Brain microvascular endothelial cell (primary cell): ENCODE measurements at regions not wholly inside any gene's neighbourhood (a gene's known extent, or its start where the extent isn't known, plus 50 kb on each side); places are given as distances from the start of the nearest gene placed in this dataset.

Experiments
- DNase-seq: peaks from one replicate; pipeline ENCODE4 v3.0.0-alpha.2; 2020
- H3K27ac ChIP-seq: fragments of 250-450 bp; sonication (Bioruptor Pico); 2 replicates; pipeline ENCODE4 v1.5.1; 2020; ENCODE audit warnings: mild to moderate bottlenecking, moderate library complexity
- H3K27me3 ChIP-seq: fragments of 250-450 bp; sonication (Bioruptor Pico); replicated peaks from 2 replicates; pipeline ENCODE4 v1.5.1; 2020; ENCODE audit warnings: mild to moderate bottlenecking
- H3K36me3 ChIP-seq: fragments of 250-450 bp; sonication (Bioruptor Pico); replicated peaks from 2 replicates; pipeline ENCODE4 v1.5.1; 2020; ENCODE audit warnings: mild to moderate bottlenecking
- H3K4me3 ChIP-seq: 2 replicates; pipeline ENCODE4 v1.5.1; 2011; ENCODE audit warnings: low read depth, mild to moderate bottlenecking, control low read depth, low read length, moderate library complexity
- in situ Hi-C: cut with HindIII; loops from 2 replicates; pipeline ENCODE4 v1.10.0; 2017; ENCODE audit warnings: low sequenced_read_pairs, low pct_ligation_motif_present
- TF ChIP-seq, protein P1 (sequence below): IDR thresholded peaks from 2 replicates; pipeline ENCODE4 v1.5.1; 2011; ENCODE audit warnings: low read depth, mild to moderate bottlenecking, moderate library complexity, low read length, control low read depth, inconsistent platforms; ENCODE audit errors: missing control alignments

- in situ Hi-C loops = no loop called here
- TF ChIP-seq, protein P1, sequence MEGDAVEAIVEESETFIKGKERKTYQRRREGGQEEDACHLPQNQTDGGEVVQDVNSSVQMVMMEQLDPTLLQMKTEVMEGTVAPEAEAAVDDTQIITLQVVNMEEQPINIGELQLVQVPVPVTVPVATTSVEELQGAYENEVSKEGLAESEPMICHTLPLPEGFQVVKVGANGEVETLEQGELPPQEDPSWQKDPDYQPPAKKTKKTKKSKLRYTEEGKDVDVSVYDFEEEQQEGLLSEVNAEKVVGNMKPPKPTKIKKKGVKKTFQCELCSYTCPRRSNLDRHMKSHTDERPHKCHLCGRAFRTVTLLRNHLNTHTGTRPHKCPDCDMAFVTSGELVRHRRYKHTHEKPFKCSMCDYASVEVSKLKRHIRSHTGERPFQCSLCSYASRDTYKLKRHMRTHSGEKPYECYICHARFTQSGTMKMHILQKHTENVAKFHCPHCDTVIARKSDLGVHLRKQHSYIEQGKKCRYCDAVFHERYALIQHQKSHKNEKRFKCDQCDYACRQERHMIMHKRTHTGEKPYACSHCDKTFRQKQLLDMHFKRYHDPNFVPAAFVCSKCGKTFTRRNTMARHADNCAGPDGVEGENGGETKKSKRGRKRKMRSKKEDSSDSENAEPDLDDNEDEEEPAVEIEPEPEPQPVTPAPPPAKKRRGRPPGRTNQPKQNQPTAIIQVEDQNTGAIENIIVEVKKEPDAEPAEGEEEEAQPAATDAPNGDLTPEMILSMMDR = no peak
- no peaks in the 10 kb centered on the region for H3K27me3 ChIP-seq
- no peak overlapping the region for H3K27ac ChIP-seq
- H3K36me3 ChIP-seq = no peaks in the 10 kb centered on the region
- no peak for DNase-seq
- H3K4me3 ChIP-seq = no peak overlapping the region
These were observed 1061.6 kb upstream of the FANCL start for GRCh38 chr2:59302683-59303082.

- Histone ChIP-seq H3K27me3 (no peaks in the 10 kb centered on the region), H3K27ac (no peak overlapping the region), H3K4me3 (no peak overlapping the region), H3K36me3 (no peaks in the 10 kb centered on the region)
- TF ChIP-seq, protein P1 = peak; percentile 42
- peak; percentile 57 for DNase-seq
- in situ Hi-C loops = no loop called here
These were observed 1060.6 kb upstream of the FANCL start for GRCh38 chr2:59301466-59302402.

GRCh38 chr2:59297816-59298215, 1056.7 kb upstream of the FANCL start:
- TF ChIP-seq, protein P1 = no peak
- no peak overlapping the region for H3K4me3 ChIP-seq
- in situ Hi-C loops = no loop called here

DNA sequence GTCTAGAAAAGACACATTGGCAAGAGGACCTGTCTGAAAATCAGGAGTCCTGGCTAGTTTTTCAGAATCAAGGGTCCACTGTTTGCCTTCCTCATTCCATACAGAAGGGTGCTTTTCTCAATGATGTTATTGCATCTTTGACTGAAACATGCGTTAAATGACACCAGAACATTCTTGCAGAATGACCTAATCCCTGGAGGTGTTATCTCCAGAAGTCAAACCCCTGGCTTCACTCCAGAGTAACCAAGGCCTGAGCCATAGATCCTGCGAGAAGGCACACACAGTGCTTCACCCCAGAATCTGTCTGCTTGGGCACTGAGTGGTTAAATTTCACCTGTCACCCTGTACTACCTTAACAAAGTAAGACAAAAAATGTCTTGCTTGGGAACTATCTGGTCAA, 1055.2 kb upstream of the FANCL start:
- no peak overlapping the region for H3K27ac ChIP-seq
- TF ChIP-seq, protein P1 = no peak
- no peak overlapping the region for H3K4me3 ChIP-seq
- H3K36me3 ChIP-seq = no peaks in the 10 kb centered on the region
- H3K27me3 ChIP-seq = no peaks in the 10 kb centered on the region
- DNase-seq = peak; percentile 14
- in situ Hi-C loops = no loop called here

More at GRCh38 chr2:59297816-59298215, 1056.7 kb upstream of the FANCL start:
- Histone ChIP-seq H3K27ac (no peak overlapping the region), H3K27me3 (no peaks in the 10 kb centered on the region), H3K36me3 (no peaks in the 10 kb centered on the region)
- DNase-seq = no peak

- Histone ChIP-seq H3K27me3 (no peaks in the 10 kb centered on the region), H3K36me3 (no peaks in the 10 kb centered on the region), H3K27ac (no peak overlapping the region), H3K4me3 (no peak overlapping the region)
- TF ChIP-seq, protein P1 = no peak
- in situ Hi-C loops = no loop called here
- no peak for DNase-seq
These were observed 1054.5 kb upstream of the FANCL start for GRCh38 chr2:59295524-59296162.
